ENCODE measurements at regions not wholly inside any gene's neighbourhood (a gene's known extent, or its start where the extent isn't known, plus 50 kb on each side); places are given as distances from the start of the nearest gene placed in this dataset.
"Not testable (repeated sequence)": the region's sequence is repeated elsewhere in the genome, so short reads cannot be mapped to it uniquely, and the experiment has no call there.

DNA sequence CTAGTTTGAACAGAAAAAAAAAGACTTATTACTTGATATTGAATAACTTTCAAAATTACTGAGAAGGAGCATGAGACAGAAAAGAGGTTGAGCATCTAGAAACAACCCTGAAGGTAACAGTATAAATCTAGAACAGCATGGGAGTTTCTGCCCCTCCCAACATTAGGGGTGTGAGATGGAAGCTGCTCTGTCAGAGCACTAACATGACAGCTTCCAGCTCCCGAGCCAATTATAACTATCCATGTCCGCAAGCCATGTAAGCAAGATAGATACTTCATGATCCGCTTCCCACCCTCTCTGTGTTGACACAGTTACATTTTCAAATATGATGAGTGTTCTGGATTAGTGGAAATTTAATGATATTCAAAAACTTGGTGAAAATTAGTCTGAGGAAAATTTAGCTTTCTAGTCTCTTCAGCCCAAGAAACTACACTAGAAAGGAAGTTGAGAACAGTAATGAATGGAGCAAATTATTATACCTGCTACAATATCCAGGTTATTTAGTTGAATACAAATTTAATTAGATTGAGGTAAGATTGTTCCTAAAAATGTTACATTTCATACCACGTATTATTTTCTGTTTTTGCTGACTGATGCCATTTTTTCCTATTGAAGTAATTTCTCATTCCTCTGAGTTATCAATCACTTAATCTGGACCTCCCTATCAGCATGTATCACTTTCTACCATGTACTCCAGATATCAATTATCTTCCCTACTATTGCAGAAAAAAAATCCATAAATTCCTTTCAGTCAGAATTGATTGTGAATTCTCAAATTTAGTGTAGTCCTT lies 129.3 kb upstream of the SLIT2 start:
- DNase-seq (ENCODE audit: low read depth) = no peak

DNA sequence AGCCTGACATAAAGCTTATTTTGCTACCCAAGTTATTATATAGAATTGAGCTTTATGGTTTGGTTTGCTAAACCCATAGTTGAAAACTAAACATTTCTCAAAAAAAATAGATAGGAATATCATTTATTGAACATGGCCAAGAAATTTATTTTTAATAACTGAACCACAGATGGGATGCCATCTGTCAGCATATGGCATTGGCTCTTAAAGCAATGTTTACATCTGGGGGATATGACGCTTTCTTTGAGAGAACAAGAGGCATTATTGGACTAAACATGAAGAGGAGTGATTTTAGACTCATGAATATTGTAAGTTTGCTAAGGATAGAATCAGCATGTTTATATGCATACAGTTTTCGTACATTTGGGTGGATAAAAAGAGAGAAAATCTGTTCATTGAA lies 132.6 kb upstream of the SLIT2 start:
- DNase-seq (ENCODE audit: low read depth) = no peak

DNA sequence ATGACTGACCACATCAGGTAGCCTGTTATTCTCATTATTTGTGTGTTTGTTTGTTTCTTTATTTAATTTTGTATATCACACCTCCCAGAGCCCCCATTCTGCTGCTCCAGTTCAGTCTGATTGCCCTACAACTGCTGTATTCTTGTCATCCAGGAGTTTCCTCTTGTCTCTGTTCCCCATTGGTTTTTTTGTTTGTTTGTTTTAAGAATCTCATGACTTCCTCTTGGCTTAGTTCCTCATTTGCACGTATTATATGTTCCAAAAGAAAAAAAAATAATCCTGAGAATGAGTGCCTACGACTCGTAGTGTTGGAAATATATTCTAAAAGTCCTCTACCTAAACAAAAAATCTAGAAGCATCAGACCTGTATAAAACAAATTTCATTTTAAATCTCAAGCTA lies 142.3 kb upstream of the SLIT2 start:
- no peak for DNase-seq (ENCODE audit: low read depth)

DNA sequence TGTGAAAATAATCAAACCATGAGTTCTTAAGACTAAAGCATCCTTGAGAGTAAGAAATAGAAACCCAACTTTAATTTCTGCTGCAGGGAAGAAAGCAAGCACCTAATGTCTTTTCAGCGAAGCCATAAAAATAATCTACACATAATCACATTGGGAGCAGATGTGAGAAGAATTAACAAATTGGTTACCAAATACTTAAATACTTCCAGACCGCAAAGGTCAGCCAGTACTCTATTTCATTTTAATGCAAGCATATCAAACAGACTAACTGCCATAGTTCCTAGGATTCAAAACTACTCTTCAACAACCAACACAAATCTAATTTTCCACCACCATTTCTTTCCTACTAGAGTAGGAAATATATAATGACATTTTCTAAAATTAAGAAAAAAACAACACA lies 144.8 kb upstream of the SLIT2 start:
- DNase-seq (ENCODE audit: low read depth) = no peak

DNA sequence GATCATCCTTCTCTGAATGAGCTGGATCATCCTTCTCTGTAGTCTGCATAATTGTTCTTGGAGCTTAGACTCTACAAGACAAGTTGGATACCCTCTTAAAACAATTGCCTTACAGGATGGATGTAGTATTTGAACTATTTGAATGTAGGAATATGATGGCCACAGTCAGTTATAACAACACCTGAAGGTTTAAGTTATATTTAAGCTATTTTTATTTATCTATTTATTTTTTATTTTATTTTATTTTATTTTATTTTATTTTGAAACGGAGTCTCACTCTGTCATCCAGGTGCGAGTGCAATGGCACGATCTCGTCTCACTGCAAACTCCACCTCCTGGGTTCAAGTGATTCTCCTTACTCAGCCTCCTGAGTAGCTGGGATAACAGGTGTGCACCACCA lies 149.9 kb upstream of the SLIT2 start:
- no peak for DNase-seq (ENCODE audit: low read depth)

DNA sequence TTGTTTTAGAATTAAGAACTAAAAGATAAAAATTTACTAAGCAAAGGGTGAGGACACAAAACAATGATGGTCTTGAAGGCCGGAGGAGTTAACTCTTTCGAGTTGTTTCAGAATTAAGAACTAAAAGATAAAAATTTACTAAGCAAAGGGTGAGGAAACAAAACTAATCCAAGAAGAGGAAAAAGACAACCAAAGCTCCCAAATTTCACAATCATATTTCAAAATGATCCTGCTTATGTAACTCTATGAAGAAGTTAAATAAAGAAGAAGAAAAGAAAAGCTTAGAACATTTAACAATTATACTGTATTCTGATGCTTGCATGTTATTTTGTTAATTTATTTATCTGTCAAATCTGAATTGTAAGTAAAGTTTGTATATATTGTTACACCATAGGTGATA lies 154.8 kb upstream of the SLIT2 start:
- no peak for DNase-seq (ENCODE audit: low read depth)

DNA sequence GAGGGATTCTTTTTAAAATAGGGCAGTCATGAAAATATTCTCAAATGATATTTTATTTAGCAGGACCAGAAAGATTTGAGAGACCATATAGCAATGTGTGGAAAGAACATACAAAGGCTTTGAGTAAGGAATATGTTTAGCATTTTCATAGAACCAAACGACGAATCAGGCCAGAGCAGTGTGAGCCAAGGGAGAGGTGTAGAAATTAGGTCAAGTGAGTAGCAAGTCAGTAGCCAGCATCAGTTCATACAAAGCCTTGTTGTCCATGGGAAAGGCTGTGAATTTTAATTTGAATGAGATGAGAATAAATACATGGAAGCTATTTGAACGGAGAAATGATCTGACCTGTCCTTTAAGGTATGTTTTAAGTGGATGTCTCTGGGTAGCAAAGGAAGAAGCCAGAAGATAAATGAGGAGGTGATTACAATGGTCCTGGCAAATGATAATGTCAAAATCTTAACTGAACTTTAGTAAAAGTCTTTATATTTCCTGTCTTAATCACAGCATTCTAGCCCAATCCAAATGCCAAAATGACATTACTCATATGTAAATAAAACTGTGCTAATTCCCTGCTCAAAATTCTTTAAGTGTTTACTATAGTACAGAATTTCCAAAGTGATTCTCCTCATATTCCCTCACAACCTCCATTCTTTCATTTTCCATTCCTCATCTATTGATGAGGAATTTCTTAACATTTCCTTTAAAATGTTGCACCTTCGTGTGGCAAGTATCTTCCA lies 155.7 kb upstream of the SLIT2 start:
- DNase-seq (ENCODE audit: low read depth) = no peak

DNA sequence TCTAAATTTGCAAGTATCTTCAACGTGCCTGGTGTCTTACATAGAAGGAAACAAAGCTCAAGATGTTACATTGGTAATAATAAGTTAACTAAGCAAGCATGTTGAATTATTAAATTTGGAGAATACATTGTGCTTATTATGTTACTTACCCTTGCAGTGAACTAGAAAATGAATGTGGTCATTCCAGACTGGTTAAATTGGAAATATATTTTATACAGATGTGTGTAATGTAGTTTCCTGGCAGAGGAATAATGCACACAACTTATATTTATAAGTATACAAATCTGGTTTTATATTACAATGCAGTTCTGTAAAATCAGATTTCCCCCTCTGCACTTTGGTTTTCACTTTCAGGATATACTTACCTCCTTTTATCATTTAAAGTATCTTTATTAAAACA lies 159.9 kb upstream of the SLIT2 start:
- no peak for DNase-seq (ENCODE audit: low read depth)

DNA sequence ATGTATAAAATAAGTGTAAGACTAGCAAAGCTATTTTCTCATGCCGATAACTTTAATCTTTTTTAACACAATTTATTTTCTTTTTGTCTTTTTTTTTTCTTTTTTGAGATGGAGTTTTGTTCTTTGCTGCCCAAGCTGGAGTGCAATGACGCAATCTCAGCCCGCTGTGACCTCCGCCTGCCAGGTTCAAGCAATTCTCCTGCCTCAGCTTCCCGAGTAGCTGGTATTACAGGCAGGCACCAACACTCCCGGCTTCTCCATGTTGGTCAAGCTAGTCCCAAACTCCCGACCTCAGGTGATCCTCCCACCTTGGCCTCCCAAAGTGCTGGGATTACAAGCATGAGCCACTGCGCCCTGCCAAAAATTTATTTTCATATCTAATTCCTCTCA lies 164.2 kb upstream of the SLIT2 start:
- DNase-seq (ENCODE audit: low read depth) = no peak

DNA sequence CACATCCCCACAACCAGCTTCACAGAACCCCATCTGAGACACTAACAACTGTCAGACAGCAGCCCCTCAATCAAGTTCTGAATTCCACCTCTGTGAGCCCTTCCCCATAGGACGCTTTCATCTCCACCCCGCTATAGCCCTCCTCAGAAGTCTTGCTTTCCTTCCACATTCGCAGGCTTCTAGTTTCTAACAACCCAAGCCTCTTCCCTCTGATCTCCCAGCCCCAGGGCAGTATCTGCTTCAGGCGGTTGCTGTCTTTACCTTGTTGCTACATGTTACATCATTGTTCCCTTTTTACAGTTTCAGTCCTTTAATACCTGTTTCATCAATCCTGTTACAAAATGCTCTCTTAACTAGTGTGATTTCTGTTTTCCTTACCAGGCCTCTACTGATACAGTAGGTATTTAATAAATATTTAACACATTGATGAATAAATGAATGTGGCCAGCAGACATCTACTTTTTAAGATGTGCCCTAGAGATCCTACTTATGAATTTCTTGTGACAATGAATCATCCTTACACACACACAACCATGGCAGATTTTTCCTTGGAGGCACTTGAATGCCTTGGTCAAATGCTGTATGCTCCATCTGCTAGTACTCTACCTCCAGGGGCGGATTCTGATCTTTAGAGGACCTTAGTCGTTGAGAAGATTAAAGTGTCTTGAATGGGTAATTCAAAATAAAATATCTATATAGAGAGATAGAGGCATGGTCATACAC lies 164.7 kb upstream of the SLIT2 start:
- no peak for DNase-seq (ENCODE audit: low read depth)

DNA sequence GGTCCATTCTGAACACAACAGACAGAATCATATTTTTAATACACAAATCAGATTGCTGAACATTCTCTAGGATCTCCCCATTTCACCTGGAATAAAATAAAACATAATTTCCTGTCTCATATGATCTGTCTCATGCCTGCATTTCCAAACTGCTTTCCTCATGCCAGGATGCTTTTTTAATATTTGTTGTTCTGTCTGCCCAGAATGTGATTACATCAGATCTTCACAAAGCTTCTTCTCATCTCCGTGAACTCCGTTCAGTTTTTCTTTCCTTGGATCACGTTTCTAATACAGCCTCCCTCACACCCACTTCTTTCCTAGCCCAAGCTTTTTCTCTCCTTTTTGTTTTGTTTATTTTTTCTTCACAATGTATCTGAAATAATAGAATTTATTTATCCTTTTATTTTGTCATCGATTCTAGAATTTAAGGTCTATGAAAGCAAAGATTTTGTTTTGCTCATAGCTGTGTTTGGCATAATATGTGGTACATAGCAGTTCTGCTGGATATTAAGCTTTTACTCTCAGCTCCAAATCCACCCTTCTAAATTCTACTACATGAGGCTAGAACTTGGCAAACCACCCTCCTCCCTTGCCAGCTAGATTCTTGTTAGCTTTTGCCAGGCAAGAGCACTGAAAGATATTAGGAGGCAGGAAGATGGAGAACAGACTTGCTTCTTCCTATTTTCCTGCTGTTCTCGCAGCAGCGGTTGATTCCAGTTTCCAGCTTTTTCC lies 165.5 kb upstream of the SLIT2 start:
- no peak for DNase-seq (ENCODE audit: low read depth)

DNA sequence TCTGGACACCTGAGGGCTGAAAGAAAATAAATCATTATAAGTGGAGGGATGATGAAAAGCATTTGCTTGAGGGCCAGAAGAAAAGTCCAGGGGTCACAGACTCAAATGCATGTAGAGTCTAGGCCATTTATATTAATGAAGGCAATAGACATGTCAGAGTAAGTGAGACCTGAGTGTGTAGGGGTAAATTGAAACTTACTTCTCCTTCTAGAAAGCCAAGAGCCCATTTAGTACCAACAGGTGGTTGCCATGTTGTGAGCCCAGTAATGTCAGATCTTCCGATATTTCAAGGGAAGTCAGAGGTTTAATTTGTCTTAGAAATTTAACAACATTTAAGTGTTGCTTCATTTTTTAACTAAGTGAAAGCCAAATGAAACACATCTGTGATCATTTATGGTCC lies 166.1 kb upstream of the SLIT2 start:
- DNase-seq (ENCODE audit: low read depth) = no peak

DNA sequence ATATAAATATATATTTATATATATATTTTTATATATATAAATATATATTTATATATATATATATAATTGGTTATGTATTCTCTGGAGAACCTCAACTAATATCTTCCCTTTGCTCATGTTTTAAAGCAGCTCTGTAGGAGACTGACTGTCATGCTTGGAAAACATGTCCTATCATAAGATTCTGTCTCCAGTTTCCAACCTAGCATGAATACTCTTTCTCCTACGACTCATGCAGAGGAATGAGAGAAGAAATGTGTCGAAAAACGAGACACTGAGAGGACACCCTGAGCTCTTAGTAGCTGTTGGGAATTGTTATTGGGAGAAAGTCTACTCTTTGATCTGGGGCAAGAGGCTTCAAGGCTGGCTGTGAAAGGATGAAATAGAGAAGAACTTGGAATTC lies 166.5 kb upstream of the SLIT2 start:
- no peak for DNase-seq (ENCODE audit: low read depth)

DNA sequence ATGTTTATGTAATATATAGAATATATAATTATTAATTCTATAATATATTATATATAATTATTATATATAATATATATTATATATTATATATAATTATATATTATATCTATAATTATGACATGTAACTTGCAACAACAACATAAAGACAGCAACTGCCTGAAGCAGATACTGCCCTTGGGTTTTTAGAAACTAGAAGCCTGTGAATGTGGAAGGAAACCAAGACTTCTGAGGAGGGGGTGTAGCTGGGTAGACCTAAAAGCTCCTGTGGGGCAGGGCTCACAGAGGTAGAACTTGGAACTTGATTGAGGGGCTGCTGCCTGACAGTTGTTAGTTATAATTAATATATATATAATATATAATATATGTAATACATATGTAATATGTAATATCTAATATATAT lies 167.2 kb upstream of the SLIT2 start:
- no peak for DNase-seq (ENCODE audit: low read depth)

DNA sequence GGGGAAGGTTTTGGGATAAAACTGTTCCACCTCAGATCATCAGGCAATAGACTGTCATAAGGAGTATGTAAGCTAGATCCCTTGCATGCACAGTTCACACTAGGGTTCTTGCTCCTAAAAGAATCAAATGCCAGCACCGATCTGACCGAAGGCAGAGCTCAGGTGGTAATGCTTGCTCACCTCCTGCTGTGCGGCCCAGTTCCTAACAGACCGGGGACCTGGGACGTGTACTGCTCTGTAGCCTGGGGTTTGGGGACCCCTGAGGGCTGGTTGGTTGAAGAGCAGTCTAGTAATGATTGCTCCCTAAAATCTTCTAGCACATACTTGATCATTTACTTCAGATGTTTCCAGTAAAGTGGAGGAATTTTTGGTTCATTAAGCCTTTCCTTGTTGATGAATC lies 173.1 kb upstream of the SLIT2 start:
- DNase-seq (ENCODE audit: low read depth) = no peak

DNA sequence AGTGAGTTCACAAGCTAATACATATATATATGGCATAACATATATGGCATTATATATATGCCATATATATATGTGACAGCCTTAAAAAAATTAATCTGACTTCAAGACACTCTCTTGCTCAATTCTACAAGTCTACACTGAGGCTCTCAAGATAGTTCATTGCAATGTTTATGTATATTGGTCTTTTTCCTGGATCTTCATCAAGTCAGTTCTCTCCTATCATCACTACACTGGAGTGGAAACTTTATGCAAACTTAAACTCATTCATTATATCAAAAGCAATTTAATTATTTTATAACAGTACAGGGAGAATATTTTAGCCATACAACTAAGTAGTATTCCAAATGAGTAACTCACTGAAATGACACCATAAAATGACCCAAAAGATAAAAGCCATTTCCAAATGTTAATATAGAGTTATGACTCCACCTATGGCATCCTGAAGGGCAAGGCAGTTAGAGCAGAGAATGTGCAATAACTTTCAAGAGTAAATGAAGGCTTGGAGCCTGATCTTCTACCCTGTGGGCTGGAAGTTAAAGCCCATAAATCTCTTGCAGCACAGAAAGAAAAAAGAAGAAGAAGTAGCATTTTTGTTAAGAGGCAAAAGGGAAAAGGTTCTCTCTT lies 176.3 kb upstream of the SLIT2 start:
- no peak for DNase-seq (ENCODE audit: low read depth)

DNA sequence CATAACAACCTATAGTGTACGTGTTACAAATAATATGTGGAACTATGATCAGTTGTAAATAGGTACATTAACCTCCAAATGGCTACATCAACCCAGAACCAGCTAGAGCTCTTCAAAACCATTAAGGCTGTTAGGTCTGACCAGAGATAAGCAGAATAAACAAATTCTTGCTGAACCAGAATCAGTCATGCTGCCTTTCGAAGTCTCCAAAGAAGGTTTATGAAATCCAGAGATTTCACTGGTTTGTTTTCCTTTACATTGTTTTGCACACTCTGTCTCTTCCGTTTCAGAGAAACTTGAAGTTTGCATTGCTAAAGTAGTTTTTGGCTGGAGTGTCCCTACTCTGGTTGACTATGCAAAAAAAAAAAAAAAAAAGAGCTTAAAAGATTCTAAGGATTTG lies 177.3 kb upstream of the SLIT2 start:
- no peak for DNase-seq (ENCODE audit: low read depth)

DNA sequence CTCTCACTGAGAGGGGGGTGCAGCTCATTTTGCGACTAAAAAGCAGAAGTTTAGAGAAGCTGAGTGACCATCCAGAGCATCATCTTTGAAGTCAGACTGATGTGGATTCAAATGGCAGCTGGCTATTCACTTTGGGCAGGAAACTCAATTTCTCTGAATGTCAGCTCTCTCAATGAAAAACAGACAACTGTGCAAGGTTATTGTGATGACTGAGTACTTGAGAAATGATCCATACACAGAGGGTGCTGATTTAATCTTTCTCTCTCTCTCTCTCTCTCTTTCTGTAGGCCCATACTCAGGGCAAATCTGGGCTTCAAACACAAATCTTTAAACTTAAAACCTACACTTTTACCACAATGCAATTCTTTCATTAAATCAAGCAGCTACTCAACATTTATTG lies 185.8 kb upstream of the SLIT2 start:
- no peak for DNase-seq (ENCODE audit: low read depth)

DNA sequence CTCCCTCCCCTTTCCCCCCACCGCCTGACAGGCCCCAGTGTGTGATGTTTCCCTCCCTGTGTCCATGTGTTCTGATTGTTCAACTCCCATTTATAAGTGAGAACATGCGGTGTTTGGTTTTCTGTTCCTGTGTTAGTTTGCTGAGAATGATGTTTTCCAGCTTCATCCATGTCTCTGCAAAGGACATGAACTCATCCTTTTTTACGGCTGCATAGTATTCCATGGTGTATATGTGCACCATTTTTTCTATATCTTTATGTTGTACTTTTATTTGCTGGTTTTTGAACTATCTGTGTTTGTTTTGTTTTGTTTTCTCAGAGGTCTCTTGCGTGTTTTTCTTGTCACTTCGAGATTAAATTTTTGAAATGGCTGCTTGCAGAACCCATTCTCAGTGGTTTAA lies 188.8 kb upstream of the SLIT2 start:
- DNase-seq (ENCODE audit: low read depth) = not testable (repeated sequence)

DNA sequence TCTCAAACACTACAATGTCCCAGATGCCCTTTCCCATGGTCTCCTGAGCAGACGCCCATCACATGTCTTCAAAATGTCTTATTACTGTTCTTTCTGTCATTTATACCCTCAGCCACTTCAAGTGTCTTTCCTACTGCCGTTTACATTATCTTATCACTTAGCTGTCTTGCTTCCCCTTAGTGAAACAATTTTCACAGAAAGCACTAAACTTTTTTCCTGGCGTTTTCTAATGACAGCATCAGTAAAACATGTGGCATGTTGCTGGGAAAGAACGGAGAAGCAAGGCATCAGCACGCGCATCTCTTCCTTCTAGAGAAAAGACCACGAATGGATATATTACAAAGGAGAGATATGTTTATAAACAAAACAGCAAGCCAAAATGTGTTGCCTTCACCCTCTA lies 189.7 kb upstream of the SLIT2 start:
- DNase-seq (ENCODE audit: low read depth) = no peak

DNA sequence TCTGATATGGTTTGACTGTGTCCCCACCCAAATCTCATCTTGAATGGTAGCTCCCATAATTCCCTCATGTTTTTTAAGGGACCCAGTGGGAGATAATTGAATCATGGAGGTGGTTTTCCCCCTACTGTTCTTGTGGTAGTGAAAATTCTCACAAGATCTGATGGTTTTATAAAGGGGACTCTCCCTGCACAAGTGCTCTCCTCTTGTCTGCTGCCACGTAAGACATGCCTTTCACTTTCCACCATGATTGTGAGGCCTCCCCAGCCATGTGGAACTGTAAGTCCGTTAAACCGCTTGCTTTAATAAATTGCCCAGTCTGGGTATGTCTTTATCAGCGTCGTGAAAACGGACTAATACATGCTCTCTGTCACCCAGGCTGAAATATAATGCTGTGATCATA lies 200.9 kb upstream of the SLIT2 start:
- DNase-seq (ENCODE audit: low read depth) = no peak

DNA sequence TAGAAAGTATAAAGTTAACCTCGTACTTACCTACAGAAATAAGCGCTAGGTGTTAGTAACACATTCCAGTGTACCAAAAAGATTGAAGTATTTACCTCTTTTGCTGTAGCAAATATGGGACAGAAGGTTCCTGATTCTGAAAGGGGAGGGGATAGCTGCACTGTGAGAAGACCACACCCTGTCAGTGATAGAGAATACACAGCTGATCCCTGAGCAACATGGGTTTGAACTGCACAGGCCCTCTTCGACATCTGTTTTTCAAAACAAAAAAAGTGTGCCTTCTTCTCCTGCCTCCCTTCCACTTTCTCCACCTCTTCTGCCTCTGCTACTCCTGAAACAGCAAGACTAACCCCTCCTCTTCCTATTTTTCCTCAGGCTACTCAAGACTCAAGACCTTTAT lies 201.8 kb upstream of the SLIT2 start:
- DNase-seq (ENCODE audit: low read depth) = no peak
